ENCODE measurements at regions not wholly inside any gene's neighbourhood (a gene's known extent, or its start where the extent isn't known, plus 50 kb on each side); places are given as distances from the start of the nearest gene placed in this dataset.
"Not testable (repeated sequence)": the region's sequence is repeated elsewhere in the genome, so short reads cannot be mapped to it uniquely, and the experiment has no call there.

DNA sequence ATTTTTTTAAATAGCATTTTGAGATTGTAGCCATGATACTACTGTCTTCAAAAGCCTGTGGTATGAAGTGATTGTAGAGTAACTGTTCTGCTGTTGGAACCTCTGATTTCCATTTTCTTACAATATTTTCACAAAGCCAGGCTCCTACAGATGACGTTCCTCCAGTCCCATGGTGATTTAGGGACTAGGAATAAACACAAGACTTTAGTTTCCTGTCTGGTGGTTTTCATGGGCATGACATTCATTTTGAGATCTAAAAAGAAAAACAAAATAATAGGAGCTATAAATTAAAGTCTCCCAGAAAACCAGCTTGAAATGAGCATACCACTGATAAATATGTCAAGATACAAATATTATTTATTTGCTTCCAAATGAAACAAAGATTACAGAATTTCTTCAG lies 1223.5 kb upstream of the CELF4 start:
- no peak for DNase-seq

DNA sequence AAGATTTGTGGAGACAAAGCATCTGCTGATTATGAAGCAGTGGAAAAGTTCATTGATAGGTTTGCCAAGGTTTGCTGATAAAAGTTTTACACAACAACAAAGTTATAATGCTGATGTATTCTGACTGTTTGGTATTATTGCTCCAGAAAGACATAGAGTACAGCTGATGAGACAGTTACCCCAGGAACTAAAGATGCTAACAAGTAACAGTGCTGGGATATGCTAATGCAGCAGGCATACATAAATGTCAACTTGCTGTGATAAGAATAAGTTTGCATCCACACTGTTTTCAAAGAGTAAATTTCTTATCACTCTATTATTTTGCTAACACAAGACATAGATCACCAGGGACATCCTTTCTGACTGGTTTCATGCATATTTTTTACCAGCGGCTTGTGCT lies 1221.3 kb upstream of the CELF4 start:
- DNase-seq: no peak

DNA sequence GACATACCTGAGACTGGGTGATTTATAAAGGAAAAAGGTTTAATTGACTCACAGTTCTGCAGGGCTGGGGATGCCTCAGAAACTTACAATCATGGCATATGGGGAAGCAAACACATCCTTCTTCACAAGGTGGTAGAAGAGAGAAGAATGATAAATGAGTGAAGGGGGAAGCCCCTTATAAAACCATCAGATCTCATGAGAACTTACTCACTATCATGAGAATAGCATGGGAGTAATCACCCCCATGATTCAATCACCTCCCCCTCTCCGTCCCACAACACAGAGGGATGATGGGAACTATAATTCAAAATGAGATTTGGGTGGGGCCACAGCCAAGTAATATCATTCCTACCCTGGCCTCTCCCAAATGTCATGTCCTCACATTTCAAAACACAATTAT lies 1206.0 kb upstream of the CELF4 start:
- DNase-seq: not testable (repeated sequence)

DNA sequence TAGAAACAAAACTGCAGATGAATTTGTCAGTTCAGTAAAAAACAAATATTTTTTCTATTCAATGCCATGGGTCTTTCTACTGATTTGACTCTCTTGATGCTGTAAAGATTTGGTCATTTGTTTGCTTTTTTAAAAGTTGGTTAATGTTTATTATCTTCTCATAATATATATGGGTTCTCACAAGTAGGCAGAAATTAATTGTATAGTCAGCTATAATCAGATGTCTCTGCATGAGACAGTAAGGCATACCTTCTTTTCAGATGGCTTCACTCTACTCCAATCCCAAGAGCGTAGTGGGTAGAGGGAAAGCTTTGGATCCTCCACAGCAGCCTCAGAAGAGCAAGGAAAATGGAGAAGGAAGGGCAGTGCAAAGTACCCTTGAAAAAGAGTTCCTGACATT lies 1202.9 kb upstream of the CELF4 start:
- no peak for DNase-seq

DNA sequence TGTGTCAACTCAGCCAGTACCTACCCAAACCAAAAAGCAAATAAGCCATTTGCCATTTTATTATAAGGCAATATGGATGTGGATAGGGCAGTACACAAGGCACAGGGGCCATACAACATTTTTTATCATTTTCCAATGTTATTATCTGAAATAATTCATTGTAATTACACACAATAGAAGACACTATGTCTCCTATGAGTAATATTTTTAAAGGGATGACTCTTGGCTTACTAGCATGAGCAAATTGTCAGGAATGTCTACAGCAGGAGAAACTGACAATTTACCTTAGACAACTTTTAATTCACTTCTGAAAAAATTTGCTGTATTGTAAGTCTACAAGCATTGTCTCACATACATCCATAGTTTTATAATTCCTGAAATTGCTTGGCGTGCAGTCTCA lies 1193.9 kb upstream of the CELF4 start:
- DNase-seq: no peak

DNA sequence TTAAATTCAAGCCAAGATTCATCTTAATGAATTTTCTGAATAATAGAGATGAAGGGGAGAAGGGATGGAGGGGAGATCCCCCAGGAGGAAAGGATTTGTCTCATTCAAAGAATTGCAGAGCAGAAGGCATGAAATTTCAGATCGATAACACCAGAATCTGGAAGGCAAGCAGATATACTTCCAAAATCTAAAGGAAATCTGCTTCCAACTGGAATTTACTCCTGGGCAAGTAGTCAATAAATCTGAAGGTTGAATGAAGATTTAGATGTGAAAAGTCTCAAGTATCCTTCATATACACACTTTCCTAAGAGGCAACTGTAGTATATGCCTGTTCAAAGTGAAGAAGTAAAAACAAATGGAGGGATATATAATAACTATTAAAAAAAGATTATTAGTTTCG lies 1190.8 kb upstream of the CELF4 start:
- no peak for DNase-seq

DNA sequence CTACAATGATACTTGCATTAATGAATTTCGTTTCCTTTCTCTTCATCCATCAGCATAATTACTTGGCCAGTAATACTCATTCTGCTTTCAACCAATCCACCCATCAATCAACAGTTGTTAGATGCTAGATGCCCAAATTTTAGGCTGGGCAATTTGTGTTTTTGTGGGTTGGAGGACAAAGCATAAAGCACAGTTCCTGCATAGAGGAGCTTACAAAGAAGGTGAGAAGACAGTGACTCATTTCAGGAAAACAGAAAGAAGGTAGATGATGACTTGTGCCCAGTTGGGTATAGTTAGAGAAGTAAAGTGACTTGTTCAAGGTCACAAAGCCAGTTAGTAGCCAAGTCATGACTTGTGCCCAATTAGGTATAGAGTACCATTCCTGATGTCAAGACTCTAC lies 1186.8 kb upstream of the CELF4 start:
- no peak for DNase-seq

DNA sequence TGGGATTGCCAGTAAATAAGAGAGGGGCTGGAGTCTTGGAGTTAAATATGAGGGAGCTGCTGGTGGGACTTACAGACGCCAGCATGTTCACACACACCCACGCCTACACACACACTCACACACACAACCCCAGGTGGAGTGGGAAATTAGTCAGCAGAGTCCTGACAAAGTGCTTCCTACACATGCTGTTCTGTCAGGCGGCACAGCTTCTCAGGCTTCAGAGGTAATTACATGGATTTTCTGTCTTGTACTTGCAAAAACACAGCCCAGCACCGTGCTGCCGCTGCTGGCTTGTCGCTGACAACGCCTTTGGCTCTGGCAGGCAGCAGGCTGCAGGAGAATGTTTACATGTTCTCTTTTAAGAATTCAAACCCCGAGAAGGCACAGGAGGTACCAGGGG lies 1186.3 kb upstream of the CELF4 start:
- no peak for DNase-seq

DNA sequence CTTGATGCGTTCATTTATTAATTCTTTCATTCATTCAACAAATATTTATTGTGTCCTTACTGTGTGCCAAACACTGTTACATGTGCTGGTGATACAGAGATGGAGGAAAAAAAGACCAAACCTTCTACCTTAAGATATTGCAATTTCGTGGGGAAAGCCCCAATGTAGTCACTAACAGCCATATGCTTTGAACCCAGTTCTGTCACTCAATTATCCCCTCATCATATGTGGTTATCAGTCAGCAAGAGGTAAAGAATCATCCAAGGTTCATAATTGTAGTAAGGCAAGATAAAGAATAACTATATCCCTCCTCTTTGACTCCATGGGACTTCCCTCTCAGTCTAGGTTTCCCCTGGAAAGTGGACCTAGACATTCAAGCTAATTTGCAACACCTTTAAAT lies 1185.6 kb upstream of the CELF4 start:
- DNase-seq: no peak

DNA sequence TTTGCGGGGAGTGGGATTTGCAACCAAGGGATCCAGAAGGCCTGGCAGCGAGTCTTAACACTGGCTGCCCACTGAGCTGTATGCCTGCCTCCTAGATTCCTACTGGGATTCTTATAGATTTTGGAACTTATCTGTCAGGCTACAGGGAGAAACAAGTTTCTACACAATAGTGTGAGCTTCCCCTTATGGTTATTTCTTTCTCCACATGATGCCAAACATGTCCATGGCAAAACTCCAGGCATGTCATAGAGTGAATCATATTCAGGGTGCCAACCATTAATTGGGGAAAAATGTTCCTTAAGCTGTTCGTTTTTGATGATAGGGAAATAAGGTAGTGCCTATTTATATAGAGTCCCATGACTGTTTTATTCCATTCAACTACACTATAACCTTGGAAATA lies 1185.2 kb upstream of the CELF4 start:
- DNase-seq: no peak

DNA sequence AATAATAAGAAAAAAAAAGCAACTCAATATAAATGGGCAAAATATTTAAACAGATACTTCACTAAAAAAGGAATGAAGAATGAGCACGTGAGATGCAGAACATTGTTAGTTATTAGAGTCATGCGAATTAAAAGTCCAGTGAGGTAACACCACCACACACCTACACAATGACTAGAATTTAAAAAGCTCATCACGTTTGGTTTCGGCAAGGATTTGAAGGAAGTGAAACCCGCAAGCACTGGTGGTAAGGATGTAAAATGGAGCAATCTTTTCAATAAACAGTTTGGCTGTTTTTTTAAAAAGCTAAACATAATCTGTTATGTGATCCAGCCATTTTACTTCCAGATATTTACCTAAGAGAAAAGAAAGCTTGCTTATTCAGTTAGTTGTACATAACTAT lies 1181.6 kb upstream of the CELF4 start:
- DNase-seq: no peak

DNA sequence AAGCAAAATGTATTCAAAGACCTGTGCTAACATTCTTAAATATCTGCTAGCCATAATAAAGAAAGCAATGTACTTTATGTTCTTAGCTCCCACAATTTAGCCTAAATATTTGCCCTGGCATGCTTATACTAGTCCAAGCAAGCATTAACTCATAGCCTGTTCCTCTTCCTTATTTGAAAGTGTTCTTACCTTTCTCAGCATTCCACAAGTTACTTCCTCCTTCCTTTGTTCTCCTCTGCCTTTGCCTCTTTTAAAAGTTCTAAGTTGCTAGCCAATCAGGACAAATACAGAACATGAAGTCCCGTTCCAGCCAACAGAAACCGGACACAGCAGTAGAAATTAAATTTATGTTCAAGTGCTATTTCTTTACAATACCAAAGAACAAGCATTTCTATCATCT lies 1154.6 kb upstream of the CELF4 start:
- DNase-seq: not testable (repeated sequence)

DNA sequence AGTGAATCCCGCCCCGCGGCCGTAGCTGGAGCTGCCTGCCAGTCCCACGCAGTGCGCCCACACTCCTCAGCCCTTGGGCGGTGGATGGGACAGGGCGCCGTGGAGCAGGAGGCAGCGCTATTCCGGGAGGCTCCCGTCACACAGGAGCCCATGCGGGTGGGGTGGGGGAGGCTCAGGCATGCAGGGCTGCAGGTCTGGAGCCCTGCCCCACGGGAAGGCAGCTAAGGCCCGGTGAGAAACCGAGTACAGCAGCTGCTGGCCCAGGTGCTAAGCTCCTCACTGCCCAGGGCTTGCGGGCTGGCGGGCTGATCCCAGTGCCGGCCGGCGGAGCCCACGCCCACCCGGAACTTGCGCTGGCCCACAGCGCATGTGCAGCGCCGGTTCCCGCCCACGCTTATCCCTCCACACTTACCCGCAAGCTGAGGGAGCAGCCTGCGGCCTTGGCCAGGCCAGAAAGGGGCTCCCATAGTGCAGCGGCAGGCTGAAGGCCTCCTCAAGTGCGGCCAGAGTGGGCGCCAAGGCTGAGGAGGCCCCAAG lies 1152.8 kb upstream of the CELF4 start:
- no peak for DNase-seq

DNA sequence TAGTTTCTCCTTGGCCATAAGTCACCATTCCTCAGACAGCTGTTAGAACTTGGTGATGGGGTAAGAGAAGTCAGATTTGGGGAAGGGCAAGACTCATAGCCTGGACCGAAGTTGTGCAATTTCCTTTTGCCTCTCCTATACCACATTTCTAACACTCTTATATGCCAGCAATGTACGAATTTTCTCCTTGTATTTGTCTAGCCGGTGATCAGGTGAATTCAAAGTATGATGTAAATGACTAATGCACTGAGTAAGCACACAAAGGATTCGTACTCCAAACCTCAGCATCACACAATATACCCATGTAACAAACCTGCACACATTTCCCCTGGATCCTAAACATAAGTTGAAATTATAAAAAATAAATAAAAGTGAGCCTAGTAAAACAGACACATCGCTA lies 1143.5 kb upstream of the CELF4 start:
- DNase-seq: no peak

DNA sequence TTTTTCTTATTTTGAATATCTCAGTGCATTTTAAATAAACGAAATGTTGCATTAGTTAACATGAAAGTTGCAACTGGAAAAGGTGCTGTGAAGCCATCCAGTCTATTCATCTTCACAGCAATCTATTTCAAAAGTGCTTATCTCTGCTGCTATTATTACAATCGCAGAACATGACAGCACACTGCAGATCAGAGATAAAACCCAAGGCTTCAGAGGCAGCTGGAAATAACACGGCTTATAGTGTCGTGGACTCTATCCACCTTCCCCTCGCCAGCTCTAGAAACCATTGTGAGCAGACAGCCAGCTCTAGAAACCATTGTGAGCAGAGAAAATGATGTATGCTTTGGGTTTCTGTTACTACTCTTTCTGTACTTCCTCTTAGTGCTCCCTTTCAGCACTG lies 1140.8 kb upstream of the CELF4 start:
- no peak for DNase-seq

DNA sequence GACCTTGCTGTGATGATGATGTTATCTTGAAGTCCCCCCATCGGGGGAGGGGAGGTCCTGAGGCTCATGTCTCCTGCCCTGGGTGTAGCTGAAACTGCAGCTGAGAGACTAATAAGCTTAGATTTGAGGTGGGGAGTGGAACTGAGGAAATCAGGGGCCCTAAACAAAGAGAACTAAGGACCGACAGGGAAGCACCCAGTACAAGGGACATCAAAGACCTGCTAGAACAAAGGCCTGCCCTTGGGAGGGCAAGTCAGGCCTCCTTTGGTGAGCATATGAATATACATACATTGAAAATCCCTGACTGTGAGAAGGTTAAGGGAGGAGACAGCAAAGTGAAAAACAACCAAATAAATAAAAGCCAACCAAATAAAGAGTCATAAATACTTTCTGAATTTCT lies 1132.5 kb upstream of the CELF4 start:
- no peak for DNase-seq

DNA sequence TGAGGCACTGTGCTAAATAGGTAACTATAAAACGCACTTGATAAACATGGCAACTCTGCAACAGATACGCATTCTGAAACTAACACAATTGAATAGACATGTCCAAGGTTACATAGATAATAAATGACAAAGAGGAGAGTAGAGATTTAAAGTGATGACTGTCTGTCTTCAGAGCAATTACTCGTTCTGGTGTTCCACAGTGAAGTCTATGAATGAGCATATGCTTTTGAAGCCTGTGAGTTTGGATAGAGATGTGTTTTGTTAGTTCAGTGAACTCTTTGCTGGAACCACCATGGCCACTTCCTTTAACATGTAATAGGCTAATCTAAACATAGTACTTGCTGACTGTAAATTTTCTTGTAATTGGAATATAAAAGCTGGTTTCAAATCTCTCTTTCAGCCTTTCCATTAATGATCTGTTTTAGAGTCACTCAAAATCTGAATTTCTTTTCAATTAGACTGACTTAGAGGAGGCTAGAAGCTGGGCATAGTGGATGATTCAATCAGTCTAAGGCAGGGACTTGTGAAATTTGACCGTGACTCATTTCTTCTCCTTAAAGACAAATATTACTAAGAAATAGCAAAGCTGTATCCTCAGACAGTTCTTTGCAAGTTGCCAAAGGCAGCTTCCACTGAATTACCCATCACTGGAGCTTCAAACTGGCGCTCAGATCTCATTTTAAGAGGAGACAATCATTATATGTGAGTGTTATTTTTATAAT lies 1130.1 kb upstream of the CELF4 start:
- no peak for DNase-seq

DNA sequence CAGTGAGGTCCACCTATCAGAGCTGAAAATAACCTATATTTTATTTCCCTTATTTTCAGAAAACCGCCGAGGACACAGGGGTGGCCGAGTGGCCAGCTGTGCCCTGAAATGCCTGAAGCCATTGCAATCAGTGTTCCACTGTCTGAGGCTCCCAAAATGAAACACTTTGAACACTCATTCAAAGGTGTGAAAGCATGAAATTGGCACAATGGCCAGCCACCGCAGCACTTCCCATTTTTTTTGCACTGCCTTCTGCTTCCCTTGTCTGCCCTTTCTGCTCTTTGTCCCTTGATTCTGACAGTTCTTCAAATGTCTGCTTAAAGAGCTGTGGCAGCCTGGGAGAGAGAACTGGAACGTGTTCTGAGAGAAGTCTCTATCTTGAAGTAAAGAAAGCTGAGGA lies 1127.5 kb upstream of the CELF4 start:
- no peak for DNase-seq

DNA sequence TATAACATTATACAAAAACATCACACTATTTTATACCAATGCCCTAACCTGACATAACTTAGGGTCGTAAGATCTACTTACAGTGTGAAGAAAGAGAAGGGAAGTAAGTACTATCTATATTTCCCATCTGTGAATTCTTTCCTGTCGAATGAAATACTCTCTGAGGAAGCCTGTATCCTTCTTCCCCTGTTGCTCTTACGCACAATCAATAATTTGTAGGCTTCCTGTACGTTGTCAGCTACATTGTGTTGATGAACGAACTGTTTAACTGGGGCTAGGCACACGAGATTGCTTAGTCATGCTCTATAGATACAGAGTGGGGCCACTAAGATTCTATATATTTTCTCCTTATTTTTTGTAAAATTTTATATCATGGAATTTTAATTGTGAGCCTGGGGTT lies 1125.0 kb upstream of the CELF4 start:
- no peak for DNase-seq

DNA sequence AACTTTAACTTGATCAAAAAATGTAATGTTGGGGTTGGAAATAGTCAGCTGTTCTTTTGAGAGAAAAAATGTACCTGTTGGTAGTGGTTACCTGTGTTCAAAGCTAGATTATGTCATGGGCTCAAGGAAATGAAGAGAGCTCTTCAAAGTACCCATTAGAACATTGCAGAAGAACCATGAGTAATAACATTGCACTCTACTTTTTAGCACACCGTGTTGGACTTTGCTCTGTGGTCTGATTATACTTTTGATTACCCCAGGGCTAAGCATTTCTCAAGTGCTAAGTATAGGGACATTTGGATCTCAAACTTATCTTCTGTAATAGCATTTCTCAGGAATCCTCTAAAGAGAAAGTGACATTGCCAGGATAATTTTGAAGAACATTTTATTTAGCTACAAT lies 1122.8 kb upstream of the CELF4 start:
- no peak for DNase-seq

DNA sequence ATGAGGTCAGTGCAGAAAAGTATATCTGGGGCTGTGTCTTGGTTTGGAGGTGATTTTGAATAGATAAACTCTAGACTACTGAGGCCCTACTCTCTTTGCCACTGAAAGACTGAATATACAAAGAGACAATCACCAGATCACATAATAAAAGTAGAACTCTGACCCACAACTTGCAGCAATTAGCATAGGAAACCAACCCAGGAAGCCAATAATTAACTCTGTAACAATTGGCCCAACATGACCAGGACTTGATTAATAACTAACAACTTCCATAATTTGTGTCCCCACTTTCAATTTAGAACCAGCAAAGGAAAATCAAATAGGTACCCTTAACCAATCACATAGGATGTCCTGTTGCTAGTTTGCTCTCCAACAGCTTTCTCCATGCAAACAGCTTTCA lies 1104.9 kb upstream of the CELF4 start:
- no peak for DNase-seq

DNA sequence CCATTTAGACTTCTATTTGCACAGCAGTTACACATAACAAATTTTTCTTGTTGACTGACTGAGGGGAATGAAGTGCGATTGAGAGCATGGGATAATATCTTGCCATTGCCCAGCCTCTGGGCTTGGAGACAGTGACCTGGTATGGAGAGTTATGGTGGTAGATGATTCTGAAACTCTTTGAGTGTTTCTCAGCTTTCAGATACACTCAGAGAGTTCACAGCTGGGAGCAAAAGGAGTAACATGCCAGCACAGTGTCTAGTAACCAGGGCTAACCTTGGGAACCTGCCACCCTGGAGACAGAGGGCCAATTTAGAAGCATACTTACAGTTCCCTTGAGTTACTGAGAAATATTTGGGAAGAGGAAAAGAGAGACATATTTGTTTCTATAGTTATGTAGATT lies 1099.3 kb upstream of the CELF4 start:
- no peak for DNase-seq

DNA sequence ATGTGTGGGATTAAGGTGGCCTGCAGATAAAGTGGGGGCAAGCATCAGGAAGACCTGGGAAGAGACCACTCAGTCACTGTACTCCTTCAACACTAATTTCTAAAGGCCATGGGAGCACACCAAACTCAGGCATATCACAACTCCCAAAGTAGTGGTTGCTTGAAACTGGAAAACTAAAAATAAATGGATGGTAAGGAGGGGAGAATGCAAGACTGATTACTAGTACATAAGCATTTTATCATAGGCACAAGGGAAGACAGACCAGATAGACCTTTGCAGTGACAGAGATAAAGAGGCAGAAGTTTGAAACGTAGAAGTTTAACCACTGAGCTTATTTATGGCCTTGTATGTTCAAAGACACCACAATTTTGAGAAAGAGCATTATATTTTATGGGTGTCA lies 1098.1 kb upstream of the CELF4 start:
- DNase-seq: no peak

DNA sequence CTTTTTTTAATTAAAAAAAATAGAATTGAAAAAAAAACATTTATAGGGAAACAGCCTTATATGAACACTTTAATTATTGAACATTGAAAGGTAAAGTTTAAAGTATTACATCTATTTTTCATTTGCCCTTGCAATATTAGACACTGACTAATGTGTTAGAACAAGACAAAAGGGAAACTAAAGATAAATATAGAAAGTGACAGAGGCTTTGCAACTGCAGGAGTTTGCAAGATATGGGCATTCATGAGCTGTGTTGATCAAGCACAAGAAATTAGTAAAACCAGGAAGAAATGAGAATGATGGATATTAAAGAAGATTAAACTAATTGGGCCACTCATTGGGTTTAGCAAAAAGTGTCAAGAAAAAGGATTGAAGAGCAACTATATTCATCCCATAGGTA lies 1097.7 kb upstream of the CELF4 start:
- no peak for DNase-seq

DNA sequence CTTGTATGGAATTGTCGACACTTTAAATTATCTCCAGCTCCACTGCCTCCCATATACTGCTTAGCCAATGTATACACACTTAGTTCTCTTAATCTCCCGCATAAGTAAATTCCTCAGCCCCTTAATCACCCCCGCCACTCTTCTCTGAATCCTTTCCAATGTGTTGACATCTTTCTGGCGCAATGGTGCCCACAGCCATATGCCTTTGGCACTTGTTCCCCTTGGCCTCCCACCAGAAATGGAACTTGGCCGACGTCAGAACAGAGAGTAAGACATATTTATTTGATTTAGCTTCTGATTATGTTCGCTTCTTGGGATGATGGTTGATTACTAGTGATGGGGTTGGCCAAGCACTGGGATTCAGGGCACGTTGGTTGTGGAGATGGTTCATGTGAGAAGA lies 1089.3 kb upstream of the CELF4 start:
- no peak for DNase-seq

DNA sequence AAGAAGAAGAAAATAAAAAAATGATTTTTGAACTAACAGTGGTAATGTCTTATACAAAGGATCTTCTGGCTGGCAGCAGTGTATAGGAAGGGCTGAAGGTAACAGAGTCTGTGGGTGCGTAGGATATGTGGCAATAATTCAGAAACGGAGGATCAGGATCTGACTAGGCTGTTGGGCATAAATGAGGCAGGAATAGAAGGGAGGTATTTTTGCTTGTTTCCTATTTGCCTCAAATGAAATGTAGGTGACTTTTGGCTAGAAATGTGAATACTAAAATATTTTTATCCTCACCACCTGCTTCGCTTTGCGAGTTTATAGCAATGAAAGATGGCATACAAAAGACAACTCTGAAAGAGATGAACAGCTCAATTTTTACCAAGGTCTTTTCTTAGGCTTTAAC lies 1086.1 kb upstream of the CELF4 start:
- DNase-seq: no peak
